MM.1S (cell line): ENCODE measurements at regions not wholly inside any gene's neighbourhood (a gene's known extent, or its start where the extent isn't known, plus 50 kb on each side); places are given as distances from the start of the nearest gene placed in this dataset.

Experiments
- CTCF ChIP-seq: fragments of 300-600 bp; sonication (generic); IDR thresholded peaks from 2 replicates; pipeline ENCODE4 v1.5.1; 2016; ENCODE audit warnings: antibody characterized with exemption, low read length, mixed read lengths
- EZH2 ChIP-seq: fragments of 300-600 bp; sonication (generic); optimal IDR thresholded peaks from 2 replicates; pipeline ENCODE3; 2017; ENCODE audit warnings: low read depth, mild to moderate bottlenecking, antibody characterized with exemption, low read length, mixed read lengths
- EZH2phosphoT487 ChIP-seq: fragments of 300-600 bp; sonication (generic); IDR thresholded peaks from 2 replicates; pipeline ENCODE4 v1.6.1; 2018; ENCODE audit warnings: antibody characterized with exemption, low read length

DNA sequence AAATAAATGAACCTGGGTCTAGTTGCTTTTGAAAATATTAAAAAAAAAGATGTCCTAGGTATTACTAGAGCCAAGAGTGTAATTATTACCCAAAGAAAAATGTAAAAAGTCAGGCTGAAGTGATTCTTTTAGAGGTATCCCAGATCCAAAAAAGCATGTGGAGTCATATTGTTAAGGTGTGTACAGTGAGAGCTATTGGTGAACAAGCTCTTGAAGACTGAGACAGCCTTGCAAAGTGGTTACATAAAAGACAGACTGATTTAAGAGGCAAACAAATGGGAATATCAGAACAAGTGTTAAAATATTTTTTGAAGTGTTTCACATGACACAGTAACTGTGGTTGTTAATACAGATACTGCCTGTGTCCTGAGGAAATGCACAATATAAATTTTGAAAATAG is 624.5 kb downstream of the PLOD2 start:
- TF ChIP-seq CTCF: no peak
- TF ChIP-seq EZH2: no peak
- TF ChIP-seq EZH2phosphoT487: no peak
